GM12878 (cell line): ENCODE measurements at regions not wholly inside any gene's neighbourhood (a gene's known extent, or its start where the extent isn't known, plus 50 kb on each side); places are given as distances from the start of the nearest gene placed in this dataset.

Source experiments
- ATAC-seq: fragments of 200-7000 bp; cut with Tn5 transposase; 3 replicates; pipeline ENCODE4 v1.9.1; 2020; ENCODE audit warnings: mild to moderate bottlenecking, moderate library complexity
- BruUV-seq: library from RNA; stranded (reverse); fragments of 400-500 nt; replicated peaks from 2 replicates; lab custom pipeline; 2021; lab: Mats Ljungman, UMichigan
- CTCF ChIA-PET: fragments of 300-600 bp; sonication (Branson Sonifier 250); formaldehyde crosslinking; extraction: SDS; loops from one replicate; lab custom pipeline; 2021; ENCODE audit warnings: inconsistent platforms; lab: Yijun Ruan, JAX
- POLR2A ChIA-PET: fragments of 350-600 bp; formaldehyde crosslinking; extraction: SDS; loops from one replicate; lab custom pipeline; 2021; ENCODE audit warnings: inconsistent platforms; lab: Charles Lee
- RAD21 ChIA-PET: fragments of 300-600 bp; sonication (Branson Sonifier 250); formaldehyde crosslinking; loops from one replicate; lab custom pipeline; 2023; ENCODE audit warnings: antibody characterized with exemption; ENCODE audit not compliant: unreplicated experiment; lab: Charles Lee
- SMC1A ChIA-PET: fragments of 300-600 bp; sonication (Branson Sonifier 250); formaldehyde crosslinking; loops from one replicate; lab custom pipeline; 2023; ENCODE audit not compliant: unreplicated experiment, uncharacterized antibody; lab: Charles Lee
- DNase-seq: peaks from one replicate; pipeline ENCODE4 v3.0.0-alpha.2; 2011; ENCODE audit warnings: low read depth, low spot score
- FAIRE-seq: peaks from 3 replicates; lab custom pipeline; 2011; peaks lifted over from hg19 to GRCh38; lab: Jason Lieb, UNC
- H2AFZ ChIP-seq: 2 replicates; pipeline ENCODE4 v1.6.0; 2011; ENCODE audit warnings: low read depth, low read length, control low read depth; ENCODE audit not compliant: control insufficient read depth
- H3K27ac ChIP-seq: 2 replicates; pipeline ENCODE4 v1.5.1; 2011; ENCODE audit warnings: control low read depth; ENCODE audit not compliant: control insufficient read depth, insufficient read depth
- H3K27me3 ChIP-seq, 2 experiments: replicated peaks in 1 of 2; 2 replicates each; pipeline versions ENCODE4 v1.6.0 to v1.6.1; 2011; ENCODE audit warnings: low read length in 1 of 2; ENCODE audit not compliant: control insufficient read depth in 2 of 2, insufficient read depth in 2 of 2
- H3K36me3 ChIP-seq, 2 experiments: 2 replicates each; pipeline ENCODE4 v1.5.1; 2011; ENCODE audit warnings: low read length in 1 of 2; ENCODE audit not compliant: control insufficient read depth in 2 of 2, insufficient read depth in 2 of 2
- H3K4me1 ChIP-seq: 2 replicates; pipeline ENCODE4 v1.6.1; 2011; ENCODE audit warnings: mild to moderate bottlenecking, low read length, moderate library complexity, mixed read lengths; ENCODE audit not compliant: control insufficient read depth, insufficient read depth
- H3K4me2 ChIP-seq: 2 replicates; pipeline ENCODE4 v1.6.0; 2011; ENCODE audit warnings: control low read depth; ENCODE audit not compliant: control insufficient read depth, insufficient read depth
- H3K4me3 ChIP-seq: fragments of 200-600 bp; sonication (generic); 2 replicates; pipeline ENCODE4 v1.5.1; 2016
- H3K79me2 ChIP-seq: 2 replicates; pipeline ENCODE4 v1.6.0; 2011; ENCODE audit warnings: low read length; ENCODE audit not compliant: control insufficient read depth, insufficient read depth
- H3K9ac ChIP-seq: 2 replicates; pipeline ENCODE4 v1.8.0; 2011; ENCODE audit warnings: low read length, control low read depth, mixed read lengths; ENCODE audit not compliant: control insufficient read depth, insufficient read depth
- H3K9me3 ChIP-seq: replicated peaks from 3 replicates; pipeline ENCODE4 v1.5.1; 2011; ENCODE audit warnings: mild to moderate bottlenecking, low read length; ENCODE audit not compliant: control insufficient read depth, insufficient read depth
- H4K20me1 ChIP-seq: 2 replicates; pipeline ENCODE4 v1.6.0; 2011; ENCODE audit not compliant: control insufficient read depth, insufficient read depth
- ATF2 ChIP-seq: IDR thresholded peaks from 2 replicates; pipeline ENCODE4 v1.6.1; 2012; ENCODE audit warnings: low read length, inconsistent platforms
- BCL11A ChIP-seq: IDR thresholded peaks from 2 replicates; pipeline ENCODE4 v1.6.1; 2011; ENCODE audit warnings: low read depth, low read length
- CHD1 ChIP-seq: IDR thresholded peaks from 2 replicates; pipeline ENCODE4 v1.6.1; 2012; ENCODE audit warnings: low read depth, low read length, improper control_type of control experiment
- CHD4 ChIP-seq: fragments of 200-600 bp; sonication (generic); IDR thresholded peaks from 2 replicates; pipeline ENCODE4 v1.6.1; 2016; ENCODE audit warnings: mild to moderate bottlenecking
- CREB1 ChIP-seq: IDR thresholded peaks from 2 replicates; pipeline ENCODE4 v1.6.1; 2012; ENCODE audit warnings: low read depth, mild to moderate bottlenecking, inconsistent platforms
- EGR1 ChIP-seq, 2 experiments: IDR thresholded peaks; 1 replicate in 1 of 2; 2 replicates in 1 of 2; pipeline ENCODE4 v1.6.1; 2011 to 2012; ENCODE audit warnings: low read depth in 2 of 2, low read length in 2 of 2, borderline replicate concordance in 1 of 2, mild to moderate bottlenecking in 1 of 2, moderate library complexity in 1 of 2
- ESRRA ChIP-seq: IDR thresholded peaks from 2 replicates; pipeline ENCODE4 v1.6.1; 2012; ENCODE audit warnings: mild to moderate bottlenecking, low read length, improper control_type of control experiment
- GABPA ChIP-seq: IDR thresholded peaks from 2 replicates; pipeline ENCODE4 v1.6.1; 2014; ENCODE audit warnings: antibody characterized with exemption, low read depth, mild to moderate bottlenecking, inconsistent platforms
- MEF2A ChIP-seq: IDR thresholded peaks from 2 replicates; pipeline ENCODE4 v1.6.1; 2011; ENCODE audit warnings: low read depth, mild to moderate bottlenecking, low read length, moderate library complexity; ENCODE audit not compliant: insufficient read depth
- NRF1 ChIP-seq: conservative IDR thresholded peaks from 2 replicates; pipeline ENCODE4 v1.6.1; 2011; ENCODE audit warnings: mild to moderate bottlenecking, low read depth, low read length, improper control_type of control experiment
- PAX8 ChIP-seq: fragments of 450-650 bp; IDR thresholded peaks from 2 replicates; pipeline ENCODE4 v1.6.1; 2017; ENCODE audit warnings: mild to moderate bottlenecking, moderate library complexity
- POU2F2 ChIP-seq: IDR thresholded peaks from 3 replicates; pipeline ENCODE4 v1.6.1; 2011; ENCODE audit warnings: low read depth, mild to moderate bottlenecking, low read length, borderline replicate concordance
- SMAD5 ChIP-seq: IDR thresholded peaks from 2 replicates; pipeline ENCODE4 v1.6.1; 2016; ENCODE audit warnings: antibody characterized with exemption, low read depth
- SREBF2 ChIP-seq: IDR thresholded peaks from 2 replicates; pipeline ENCODE4 v1.6.1; 2012; ENCODE audit warnings: mild to moderate bottlenecking, low read length
- SUZ12 ChIP-seq: fragments of 200-600 bp; sonication (generic); IDR thresholded peaks from one replicate; pipeline ENCODE4 v1.6.1; 2018; ENCODE audit warnings: antibody characterized with exemption, mild to moderate bottlenecking; ENCODE audit not compliant: unreplicated experiment
- WGBS: methylation state at CpG from one replicate; pipeline ENCODE4 v1.1.6; 2016; ENCODE audit warnings: low lambda C conversion rate; ENCODE audit not compliant: insufficient replicate concordance, insufficient coverage; ENCODE audit errors: missing lambda C conversion rate; 5-methylcytosine and 5-hydroxymethylcytosine counted together
- in situ Hi-C: fragments of 300-500 bp; cut with MboI; formaldehyde crosslinking; loops from 9 replicates; pipeline ENCODE4 v1.14.3; 2018; ENCODE audit warnings: mixed read lengths
- intact Hi-C: fragments of 100-400 bp; cut with micrococcal nuclease; formaldehyde crosslinking; loops from one replicate; pipeline ENCODE4 v1.14.2; 2022; ENCODE audit not compliant: unreplicated experiment
- TF ChIP-seq, protein P1 (sequence below): fragments of 450-650 bp; IDR thresholded peaks from 2 replicates; pipeline ENCODE4 v1.6.1; 2014; ENCODE audit warnings: mild to moderate bottlenecking
- TF ChIP-seq, protein P2 (sequence below): fragments of 450-650 bp; IDR thresholded peaks from 2 replicates; pipeline ENCODE4 v1.6.1; 2017; ENCODE audit warnings: antibody characterized with exemption, mild to moderate bottlenecking, moderate library complexity

DNA sequence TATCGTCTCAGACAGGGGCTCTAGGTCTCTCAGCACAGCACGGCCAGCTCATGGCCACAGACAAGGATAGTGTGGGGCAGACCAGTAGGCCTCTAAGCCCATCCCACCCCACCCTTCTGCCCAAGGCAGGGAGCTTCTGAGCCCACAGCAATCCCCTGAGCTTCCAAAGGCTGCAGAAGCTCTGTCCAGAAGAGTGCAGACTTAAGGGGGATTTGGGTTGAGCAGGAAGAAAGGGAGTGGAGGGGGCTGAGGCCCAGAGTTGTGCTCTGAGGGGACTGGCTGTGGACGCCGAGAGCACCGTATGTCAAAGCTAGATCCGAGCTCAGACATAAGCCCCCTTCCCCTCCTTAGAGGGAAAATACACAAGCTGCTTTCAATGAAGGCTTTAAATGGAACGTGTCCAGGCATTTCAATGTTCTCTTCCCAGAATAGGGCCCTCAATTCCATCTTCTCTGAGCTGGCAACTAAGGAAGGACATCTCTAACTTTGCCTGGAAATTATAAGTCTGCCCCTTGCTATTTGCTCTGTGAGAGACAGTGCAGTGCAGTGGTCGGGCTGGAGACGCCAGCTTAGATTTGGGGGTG is 116.4 kb upstream of the RPL38 start:
- no peak overlapping the region for H3K27ac ChIP-seq
- ChIA-PET RAD21 (interaction anchor here (0.6 kb wide), 1 partner anchor 19 kb away, joined by 3 read pairs; no protein-coding TSS in a partner anchor), SMC1A (interaction anchor here (1.0 to 1.5 kb wide), 3 partner anchors 10 to 116 kb away, joined by 3 read pairs; partner anchors contain the start of gene RPL38), POLR2A (no interaction called here), CTCF (interaction anchor here (0.7 to 7.8 kb wide), 3 partner anchors 10 to 657 kb away, joined by 3 to 68 read pairs (median 3); partner anchors contain the start of gene RPL38)
- H3K4me1 ChIP-seq = no peaks in the 10 kb centered on the region
- no peaks in the 10 kb centered on the region for H3K79me2 ChIP-seq
- no peak for DNase-seq
- H2AFZ ChIP-seq = no peak overlapping the region
- 14% methylated on average over 9 of the region's 9 CpGs for WGBS
- H4K20me1 ChIP-seq = no peaks in the 10 kb centered on the region
- BruUV-seq = no TSS peak
- H3K9ac ChIP-seq = no peak overlapping the region
- no peak for FAIRE-seq
- H3K27me3 ChIP-seq = no peaks in the 10 kb centered on the region; a peak in 2 of 4 replicates
- H3K9me3 ChIP-seq = no peaks in the 10 kb centered on the region
- H3K4me3 ChIP-seq = no peak overlapping the region
- intact Hi-C loops = no loop called here
- ATAC-seq = no peak
- in situ Hi-C loops = no loop called here
- no peaks in the 10 kb centered on the region for H3K36me3 ChIP-seq
- no peak overlapping the region for H3K4me2 ChIP-seq
- TF ChIP-seq, protein P1, sequence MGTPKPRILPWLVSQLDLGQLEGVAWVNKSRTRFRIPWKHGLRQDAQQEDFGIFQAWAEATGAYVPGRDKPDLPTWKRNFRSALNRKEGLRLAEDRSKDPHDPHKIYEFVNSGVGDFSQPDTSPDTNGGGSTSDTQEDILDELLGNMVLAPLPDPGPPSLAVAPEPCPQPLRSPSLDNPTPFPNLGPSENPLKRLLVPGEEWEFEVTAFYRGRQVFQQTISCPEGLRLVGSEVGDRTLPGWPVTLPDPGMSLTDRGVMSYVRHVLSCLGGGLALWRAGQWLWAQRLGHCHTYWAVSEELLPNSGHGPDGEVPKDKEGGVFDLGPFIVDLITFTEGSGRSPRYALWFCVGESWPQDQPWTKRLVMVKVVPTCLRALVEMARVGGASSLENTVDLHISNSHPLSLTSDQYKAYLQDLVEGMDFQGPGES = no peak
- TF ChIP-seq BCL11A = no peak
- TF ChIP-seq SUZ12 = no peak
- TF ChIP-seq CHD4 = no peak
- TF ChIP-seq, protein P2, sequence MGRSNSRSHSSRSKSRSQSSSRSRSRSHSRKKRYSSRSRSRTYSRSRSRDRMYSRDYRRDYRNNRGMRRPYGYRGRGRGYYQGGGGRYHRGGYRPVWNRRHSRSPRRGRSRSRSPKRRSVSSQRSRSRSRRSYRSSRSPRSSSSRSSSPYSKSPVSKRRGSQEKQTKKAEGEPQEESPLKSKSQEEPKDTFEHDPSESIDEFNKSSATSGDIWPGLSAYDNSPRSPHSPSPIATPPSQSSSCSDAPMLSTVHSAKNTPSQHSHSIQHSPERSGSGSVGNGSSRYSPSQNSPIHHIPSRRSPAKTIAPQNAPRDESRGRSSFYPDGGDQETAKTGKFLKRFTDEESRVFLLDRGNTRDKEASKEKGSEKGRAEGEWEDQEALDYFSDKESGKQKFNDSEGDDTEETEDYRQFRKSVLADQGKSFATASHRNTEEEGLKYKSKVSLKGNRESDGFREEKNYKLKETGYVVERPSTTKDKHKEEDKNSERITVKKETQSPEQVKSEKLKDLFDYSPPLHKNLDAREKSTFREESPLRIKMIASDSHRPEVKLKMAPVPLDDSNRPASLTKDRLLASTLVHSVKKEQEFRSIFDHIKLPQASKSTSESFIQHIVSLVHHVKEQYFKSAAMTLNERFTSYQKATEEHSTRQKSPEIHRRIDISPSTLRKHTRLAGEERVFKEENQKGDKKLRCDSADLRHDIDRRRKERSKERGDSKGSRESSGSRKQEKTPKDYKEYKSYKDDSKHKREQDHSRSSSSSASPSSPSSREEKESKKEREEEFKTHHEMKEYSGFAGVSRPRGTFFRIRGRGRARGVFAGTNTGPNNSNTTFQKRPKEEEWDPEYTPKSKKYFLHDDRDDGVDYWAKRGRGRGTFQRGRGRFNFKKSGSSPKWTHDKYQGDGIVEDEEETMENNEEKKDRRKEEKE = no peak
- no peak for TF ChIP-seq MEF2A
- no peak for TF ChIP-seq EGR1 (IDR thresholded peaks at IDR 0.05; ENCODE audit: borderline replicate concordance in 1 of 2, low read depth in 2 of 2, low read length in 2 of 2)
- no peak for TF ChIP-seq SREBF2
- no peak for TF ChIP-seq SMAD5
- no peak for TF ChIP-seq ESRRA
- TF ChIP-seq ATF2 = no peak
- no peak for TF ChIP-seq NRF1
- TF ChIP-seq CHD1 = no peak
- no peak for TF ChIP-seq POU2F2
- TF ChIP-seq CREB1 = no peak
- no peak for TF ChIP-seq PAX8
- no peak for TF ChIP-seq GABPA
